Kidney glomerular epithelial cell (primary cell): ENCODE measurements at regions not wholly inside any gene's neighbourhood (a gene's known extent, or its start where the extent isn't known, plus 50 kb on each side); places are given as distances from the start of the nearest gene placed in this dataset.

Source experiments
- DNase-seq: peaks from one replicate; lab custom pipeline; 2025; lab: John Stamatoyannopoulos, UW

- no peak for DNase-seq
Measured at GRCh38 chr4:62256479-62256878, 1056.4 kb downstream of the ADGRL3 start.

- no peak for DNase-seq
Measured at GRCh38 chr4:62252728-62253127, 1052.6 kb downstream of the ADGRL3 start.

- no peak for DNase-seq
Measured at GRCh38 chr4:62250100-62250499, 1050.0 kb downstream of the ADGRL3 start.

GRCh38 chr4:62243895-62244294 lies 1043.8 kb downstream of the ADGRL3 start:
- no peak for DNase-seq

GRCh38 chr4:62235911-62236310 lies 1035.8 kb downstream of the ADGRL3 start:
- no peak for DNase-seq

GRCh38 chr4:62232814-62233213 lies 1032.7 kb downstream of the ADGRL3 start:
- no peak for DNase-seq

GRCh38 chr4:62231994-62232393 lies 1031.9 kb downstream of the ADGRL3 start:
- DNase-seq = no peak

- no peak for DNase-seq
Measured at GRCh38 chr4:62226082-62226481, 1026.0 kb downstream of the ADGRL3 start.

GRCh38 chr4:62222121-62222520 lies 1022.0 kb downstream of the ADGRL3 start:
- no peak for DNase-seq

GRCh38 chr4:62210486-62210885 lies 1010.4 kb downstream of the ADGRL3 start:
- no peak for DNase-seq

- no peak for DNase-seq
Measured at GRCh38 chr4:62209757-62210485, 1009.8 kb downstream of the ADGRL3 start.

- no peak for DNase-seq
Measured at GRCh38 chr4:62208921-62209320, 1008.8 kb downstream of the ADGRL3 start.

- DNase-seq = no peak
Measured at GRCh38 chr4:62204136-62204535, 1004.0 kb downstream of the ADGRL3 start.

GRCh38 chr4:62199291-62199810 lies 999.2 kb downstream of the ADGRL3 start:
- DNase-seq = no peak

GRCh38 chr4:62196338-62196737 lies 996.2 kb downstream of the ADGRL3 start:
- DNase-seq = no peak

- no peak for DNase-seq
Measured at GRCh38 chr4:62194342-62194741, 994.2 kb downstream of the ADGRL3 start.

GRCh38 chr4:62193761-62194160 lies 993.6 kb downstream of the ADGRL3 start:
- no peak for DNase-seq

GRCh38 chr4:62191451-62192240 lies 991.5 kb downstream of the ADGRL3 start:
- no peak for DNase-seq

- no peak for DNase-seq
Measured at GRCh38 chr4:62170235-62170634, 970.1 kb downstream of the ADGRL3 start.

GRCh38 chr4:62168681-62169080 lies 968.6 kb downstream of the ADGRL3 start:
- no peak for DNase-seq

- no peak for DNase-seq
Measured at GRCh38 chr4:62162606-62163005, 962.5 kb downstream of the ADGRL3 start.

- no peak for DNase-seq
Measured at GRCh38 chr4:62161446-62161845, 961.3 kb downstream of the ADGRL3 start.

GRCh38 chr4:62159876-62160275 lies 959.8 kb downstream of the ADGRL3 start:
- no peak for DNase-seq
